Astrocyte (in vitro differentiated cells and primary cell): ENCODE measurements at regions not wholly inside any gene's neighbourhood (a gene's known extent, or its start where the extent isn't known, plus 50 kb on each side); places are given as distances from the start of the nearest gene placed in this dataset.
A peak's percentile ranks its signal among the peaks of the same experiment; 100 is the strongest.

ENCODE experiments used
- DNase-seq: peaks from one replicate; pipeline ENCODE4 v3.0.0-alpha.2; 2010; ENCODE audit warnings: low read depth
- FAIRE-seq: peaks from 2 replicates; lab custom pipeline; 2011; peaks lifted over from hg19 to GRCh38; lab: Jason Lieb, UNC
- H2AFZ ChIP-seq: 2 replicates; pipeline ENCODE4 v1.6.0; 2012; ENCODE audit warnings: low read depth, low read length, inconsistent platforms
- H3K27ac ChIP-seq: 2 replicates; pipeline ENCODE4 v1.5.1; 2011; ENCODE audit warnings: low read depth, low read length, inconsistent platforms
- H3K27me3 ChIP-seq: 2 replicates; pipeline ENCODE4 v1.6.0; 2011; ENCODE audit warnings: low read length, inconsistent platforms; ENCODE audit not compliant: insufficient read depth
- H3K36me3 ChIP-seq: 2 replicates; pipeline ENCODE4 v1.5.1; 2011; ENCODE audit warnings: low read length, inconsistent platforms; ENCODE audit not compliant: insufficient read depth
- H3K4me1 ChIP-seq: 2 replicates; pipeline ENCODE4 v1.5.1; 2011; ENCODE audit warnings: low read length, inconsistent platforms; ENCODE audit not compliant: insufficient read depth
- H3K4me2 ChIP-seq: 2 replicates; pipeline ENCODE4 v1.6.0; 2012; ENCODE audit warnings: low read length, inconsistent platforms
- H3K4me3 ChIP-seq: 2 replicates; pipeline ENCODE4 v1.5.1; 2011; ENCODE audit warnings: low read depth, mild to moderate bottlenecking, low read length, inconsistent platforms; ENCODE audit not compliant: insufficient read depth
- H3K79me2 ChIP-seq: 2 replicates; pipeline ENCODE4 v1.6.0; 2012; ENCODE audit warnings: mild to moderate bottlenecking, low read length, inconsistent platforms; ENCODE audit not compliant: insufficient read depth
- H3K9ac ChIP-seq: 2 replicates; pipeline ENCODE4 v1.6.0; 2012; ENCODE audit warnings: mild to moderate bottlenecking, low read length, inconsistent platforms
- H3K9me3 ChIP-seq: 2 replicates; pipeline ENCODE4 v1.5.1; 2012; ENCODE audit warnings: low read depth, mild to moderate bottlenecking, low read length, inconsistent platforms; ENCODE audit not compliant: insufficient read depth
- H4K20me1 ChIP-seq: 2 replicates; pipeline ENCODE4 v1.6.0; 2012; ENCODE audit warnings: low read length, inconsistent platforms; ENCODE audit not compliant: insufficient read depth
- H3K27ac Mint-ChIP-seq: one replicate; pipeline ENCODE4 v1.8.0; 2021; ENCODE audit warnings: mild to moderate bottlenecking, mixed read lengths; ENCODE audit not compliant: unreplicated experiment
- H3K27me3 Mint-ChIP-seq: one replicate; pipeline ENCODE4 v1.8.0; 2021; ENCODE audit warnings: low read depth, mixed read lengths; ENCODE audit not compliant: unreplicated experiment
- H3K36me3 Mint-ChIP-seq: one replicate; pipeline ENCODE4 v1.8.0; 2021; ENCODE audit warnings: low read depth, mixed read lengths; ENCODE audit not compliant: unreplicated experiment
- H3K4me1 Mint-ChIP-seq: one replicate; pipeline ENCODE4 v1.8.0; 2021; ENCODE audit warnings: low read depth, mixed read lengths; ENCODE audit not compliant: unreplicated experiment
- H3K4me3 Mint-ChIP-seq: one replicate; pipeline ENCODE4 v1.8.0; 2021; ENCODE audit warnings: mild to moderate bottlenecking, moderate library complexity, mixed read lengths; ENCODE audit not compliant: unreplicated experiment
- H3K9me3 Mint-ChIP-seq: one replicate; pipeline ENCODE4 v1.8.0; 2021; ENCODE audit warnings: mild to moderate bottlenecking, mixed read lengths; ENCODE audit not compliant: unreplicated experiment
- EZH2 ChIP-seq: IDR thresholded peaks from 2 replicates; pipeline ENCODE4 v1.6.1; 2012; ENCODE audit warnings: mild to moderate bottlenecking, low read length, inconsistent platforms; ENCODE audit not compliant: insufficient read depth
- TF ChIP-seq, protein P1 (sequence below): IDR thresholded peaks from 2 replicates; pipeline ENCODE4 v1.5.1; 2011; ENCODE audit warnings: low read depth, mild to moderate bottlenecking, inconsistent platforms, low read length, moderate library complexity; ENCODE audit not compliant: insufficient read depth

DNA sequence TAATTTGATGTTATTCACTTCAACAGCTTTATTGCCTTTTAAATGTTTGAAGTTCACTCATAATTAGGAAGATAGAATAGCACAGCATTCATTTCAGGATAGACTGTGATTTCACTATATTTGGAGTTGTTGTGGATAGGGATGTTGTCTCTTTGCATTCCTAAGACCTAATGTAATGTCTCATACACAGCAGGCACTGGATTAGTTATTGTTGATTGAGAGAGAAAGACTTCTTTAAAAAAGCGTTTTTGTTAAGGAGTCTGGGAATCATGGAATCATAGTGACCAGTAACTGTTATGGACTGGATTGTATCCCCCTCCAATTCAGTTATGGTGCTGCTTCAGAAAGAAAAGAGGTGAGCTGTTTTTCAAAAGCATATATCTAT lies 122.0 kb downstream of the USP22 start:
- no peak overlapping the region for H2AFZ ChIP-seq
- H3K4me1 Mint-ChIP-seq = peaks cover 37% of the 10 kb centered on the region
- no peak for TF ChIP-seq EZH2
- TF ChIP-seq, protein P1, sequence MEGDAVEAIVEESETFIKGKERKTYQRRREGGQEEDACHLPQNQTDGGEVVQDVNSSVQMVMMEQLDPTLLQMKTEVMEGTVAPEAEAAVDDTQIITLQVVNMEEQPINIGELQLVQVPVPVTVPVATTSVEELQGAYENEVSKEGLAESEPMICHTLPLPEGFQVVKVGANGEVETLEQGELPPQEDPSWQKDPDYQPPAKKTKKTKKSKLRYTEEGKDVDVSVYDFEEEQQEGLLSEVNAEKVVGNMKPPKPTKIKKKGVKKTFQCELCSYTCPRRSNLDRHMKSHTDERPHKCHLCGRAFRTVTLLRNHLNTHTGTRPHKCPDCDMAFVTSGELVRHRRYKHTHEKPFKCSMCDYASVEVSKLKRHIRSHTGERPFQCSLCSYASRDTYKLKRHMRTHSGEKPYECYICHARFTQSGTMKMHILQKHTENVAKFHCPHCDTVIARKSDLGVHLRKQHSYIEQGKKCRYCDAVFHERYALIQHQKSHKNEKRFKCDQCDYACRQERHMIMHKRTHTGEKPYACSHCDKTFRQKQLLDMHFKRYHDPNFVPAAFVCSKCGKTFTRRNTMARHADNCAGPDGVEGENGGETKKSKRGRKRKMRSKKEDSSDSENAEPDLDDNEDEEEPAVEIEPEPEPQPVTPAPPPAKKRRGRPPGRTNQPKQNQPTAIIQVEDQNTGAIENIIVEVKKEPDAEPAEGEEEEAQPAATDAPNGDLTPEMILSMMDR = no peak

DNA sequence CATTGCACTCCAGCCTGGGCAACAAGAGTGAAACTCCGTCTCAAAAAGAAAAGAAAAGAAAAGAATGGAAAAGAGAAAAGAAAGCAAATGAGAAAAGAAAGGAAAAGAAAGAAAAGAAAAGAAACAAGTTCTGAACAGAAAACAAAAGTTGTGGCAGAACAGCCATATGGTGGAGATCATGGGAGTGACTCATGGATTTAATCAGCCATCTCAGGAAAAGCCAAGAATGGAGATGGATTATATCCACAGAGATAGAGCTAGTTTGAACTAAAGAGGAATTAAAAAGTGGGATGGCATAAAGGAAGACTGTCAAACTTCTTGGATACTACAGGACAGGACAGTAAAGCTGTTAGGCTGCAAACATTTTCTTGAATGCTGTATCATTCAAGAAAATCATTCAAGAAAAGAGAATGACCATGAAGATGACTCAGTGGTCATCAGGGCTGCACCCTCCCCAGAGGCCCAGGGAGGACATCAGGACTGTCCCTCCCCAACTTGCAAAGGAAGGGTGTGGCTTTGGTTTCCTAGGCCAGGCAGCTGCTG lies 120.6 kb downstream of the USP22 start:
- peak; percentile 56 for DNase-seq
- H3K9ac ChIP-seq = no peak overlapping the region
- H3K4me3 Mint-ChIP-seq = no peak overlapping the region
- no peaks in the 10 kb centered on the region for H3K27me3 Mint-ChIP-seq
- peak overlapping the region; percentile 12 for H3K4me3 ChIP-seq
- peak; percentile 32 for FAIRE-seq
- H4K20me1 ChIP-seq = no peaks in the 10 kb centered on the region
- no peaks in the 10 kb centered on the region for H3K9me3 ChIP-seq
- H3K4me1 ChIP-seq = peaks cover 33% of the 10 kb centered on the region
- peak overlapping the region; percentile 93 for H3K27ac Mint-ChIP-seq
- no peak for TF ChIP-seq EZH2
- TF ChIP-seq, protein P1 = no peak
- peaks cover 43% of the 10 kb centered on the region for H3K4me1 Mint-ChIP-seq
- no peaks in the 10 kb centered on the region for H3K79me2 ChIP-seq
- peak overlapping the region; percentile 88 for H3K27ac ChIP-seq
- H3K36me3 Mint-ChIP-seq = peaks cover 4% of the 10 kb centered on the region
- H3K27me3 ChIP-seq = no peaks in the 10 kb centered on the region
- H2AFZ ChIP-seq = peak overlapping the region; percentile 42
- H3K4me2 ChIP-seq = peak overlapping the region; percentile 66
- no peaks in the 10 kb centered on the region for H3K9me3 Mint-ChIP-seq
- no peaks in the 10 kb centered on the region for H3K36me3 ChIP-seq

More for the DNA sequence above, 122.0 kb downstream of the USP22 start:
- H3K9ac ChIP-seq = peak overlapping the region; percentile 73
- no peaks in the 10 kb centered on the region for H3K79me2 ChIP-seq
- Mint-ChIP-seq H3K27me3 (no peaks in the 10 kb centered on the region), H3K4me3 (peak overlapping the region; percentile 72), H3K36me3 (peaks cover 4% of the 10 kb centered on the region), H3K9me3 (no peaks in the 10 kb centered on the region), H3K27ac (peak overlapping the region; percentile 97)
- H3K36me3 ChIP-seq = no peaks in the 10 kb centered on the region
- peak overlapping the region; percentile 88 for H3K27ac ChIP-seq
- H3K4me3 ChIP-seq = peak overlapping the region; percentile 27
- peak overlapping the region; percentile 73 for H3K4me2 ChIP-seq
- H3K4me1 ChIP-seq = peaks cover 30% of the 10 kb centered on the region
- DNase-seq (peak; percentile 69), FAIRE-seq (peak; percentile 96)
- H4K20me1 ChIP-seq = no peaks in the 10 kb centered on the region
- no peaks in the 10 kb centered on the region for H3K27me3 ChIP-seq
- no peaks in the 10 kb centered on the region for H3K9me3 ChIP-seq

DNA sequence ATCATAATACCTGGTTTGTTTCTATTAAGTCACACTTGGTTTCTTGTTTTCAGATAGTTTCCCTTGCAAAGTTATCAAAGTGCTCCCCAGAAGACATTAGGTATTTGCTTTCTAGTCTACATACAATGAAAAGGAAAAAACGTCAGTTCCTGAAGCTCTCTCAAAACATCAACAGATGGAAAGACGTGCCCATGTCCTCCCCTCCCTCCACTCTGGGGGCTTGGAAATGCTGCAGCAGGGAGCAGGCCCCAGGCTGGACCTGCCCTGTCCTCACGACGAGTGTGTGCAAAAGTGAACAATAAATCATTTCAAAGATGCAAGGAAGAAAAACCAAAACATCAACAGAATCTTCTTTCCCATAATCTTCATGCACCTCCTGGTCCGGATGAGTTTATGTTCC lies 118.5 kb downstream of the USP22 start:
- no peaks in the 10 kb centered on the region for H3K27me3 Mint-ChIP-seq
- no peak for TF ChIP-seq EZH2
- TF ChIP-seq, protein P1 = no peak
- Histone ChIP-seq H3K9me3 (no peaks in the 10 kb centered on the region), H3K27ac (no peak overlapping the region), H4K20me1 (no peaks in the 10 kb centered on the region), H3K36me3 (no peaks in the 10 kb centered on the region), H2AFZ (no peak overlapping the region), H3K4me2 (no peak overlapping the region), H3K79me2 (no peaks in the 10 kb centered on the region), H3K4me1 (peaks cover 35% of the 10 kb centered on the region), H3K9ac (no peak overlapping the region), H3K4me3 (no peak overlapping the region), H3K27me3 (no peaks in the 10 kb centered on the region)
- DNase-seq = no peak
- H3K4me3 Mint-ChIP-seq = no peak overlapping the region
- no peaks in the 10 kb centered on the region for H3K9me3 Mint-ChIP-seq
- no peaks in the 10 kb centered on the region for H3K36me3 Mint-ChIP-seq
- FAIRE-seq = no peak
- H3K27ac Mint-ChIP-seq = peak overlapping the region; percentile 2
- H3K4me1 Mint-ChIP-seq = peaks cover 41% of the 10 kb centered on the region
